Endothelial cell of umbilical vein (primary cell): ENCODE measurements at regions not wholly inside any gene's neighbourhood (a gene's known extent, or its start where the extent isn't known, plus 50 kb on each side); places are given as distances from the start of the nearest gene placed in this dataset.

ENCODE experiments used
- POLR2A ChIP-seq: IDR thresholded peaks from 2 replicates; pipeline ENCODE4 v1.6.1; 2012; ENCODE audit warnings: low read depth, mild to moderate bottlenecking, control low read depth, low read length
- TF ChIP-seq, protein P1 (sequence below), 2 donors: IDR thresholded peaks; 1 replicate in 1 of 2; 2 replicates in 1 of 2; pipeline ENCODE4 v1.5.1; 2011; ENCODE audit warnings: low read length in 2 of 2, mild to moderate bottlenecking in 2 of 2, moderate library complexity in 2 of 2, control low read depth in 1 of 2, inconsistent platforms in 1 of 2, low read depth in 1 of 2; ENCODE audit not compliant: insufficient read depth in 1 of 2; ENCODE audit errors: extremely low read depth in 1 of 2

DNA sequence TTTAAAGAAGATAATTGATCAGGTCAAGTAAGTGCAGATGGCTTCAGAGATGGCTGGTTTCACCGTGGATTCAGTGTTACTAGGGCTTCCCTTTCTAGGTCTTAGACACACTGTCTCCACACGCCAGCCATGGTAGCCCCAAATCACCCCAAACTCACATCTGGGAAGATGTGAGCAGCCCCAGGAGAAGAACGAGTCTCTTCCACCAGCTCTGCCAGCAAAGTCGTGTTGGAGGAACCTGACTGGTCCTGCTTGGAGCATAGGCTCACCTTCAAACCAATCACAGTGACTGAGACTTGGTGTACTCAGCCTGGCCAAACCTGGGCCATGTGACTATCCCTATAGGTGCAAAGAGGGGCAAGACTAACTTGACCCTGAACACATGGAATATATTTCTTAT is 296.7 kb downstream of the RPLP1 start:
- TF ChIP-seq, protein P1, sequence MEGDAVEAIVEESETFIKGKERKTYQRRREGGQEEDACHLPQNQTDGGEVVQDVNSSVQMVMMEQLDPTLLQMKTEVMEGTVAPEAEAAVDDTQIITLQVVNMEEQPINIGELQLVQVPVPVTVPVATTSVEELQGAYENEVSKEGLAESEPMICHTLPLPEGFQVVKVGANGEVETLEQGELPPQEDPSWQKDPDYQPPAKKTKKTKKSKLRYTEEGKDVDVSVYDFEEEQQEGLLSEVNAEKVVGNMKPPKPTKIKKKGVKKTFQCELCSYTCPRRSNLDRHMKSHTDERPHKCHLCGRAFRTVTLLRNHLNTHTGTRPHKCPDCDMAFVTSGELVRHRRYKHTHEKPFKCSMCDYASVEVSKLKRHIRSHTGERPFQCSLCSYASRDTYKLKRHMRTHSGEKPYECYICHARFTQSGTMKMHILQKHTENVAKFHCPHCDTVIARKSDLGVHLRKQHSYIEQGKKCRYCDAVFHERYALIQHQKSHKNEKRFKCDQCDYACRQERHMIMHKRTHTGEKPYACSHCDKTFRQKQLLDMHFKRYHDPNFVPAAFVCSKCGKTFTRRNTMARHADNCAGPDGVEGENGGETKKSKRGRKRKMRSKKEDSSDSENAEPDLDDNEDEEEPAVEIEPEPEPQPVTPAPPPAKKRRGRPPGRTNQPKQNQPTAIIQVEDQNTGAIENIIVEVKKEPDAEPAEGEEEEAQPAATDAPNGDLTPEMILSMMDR (IDR thresholded peaks at IDR 0.05; ENCODE audit: extremely low read depth in 1 of 2, insufficient read depth in 1 of 2, low read depth in 1 of 2, low read length in 2 of 2) = no peak
- no peak for TF ChIP-seq POLR2A
